ENCODE measurements at regions not wholly inside any gene's neighbourhood (a gene's known extent, or its start where the extent isn't known, plus 50 kb on each side); places are given as distances from the start of the nearest gene placed in this dataset.

DNA sequence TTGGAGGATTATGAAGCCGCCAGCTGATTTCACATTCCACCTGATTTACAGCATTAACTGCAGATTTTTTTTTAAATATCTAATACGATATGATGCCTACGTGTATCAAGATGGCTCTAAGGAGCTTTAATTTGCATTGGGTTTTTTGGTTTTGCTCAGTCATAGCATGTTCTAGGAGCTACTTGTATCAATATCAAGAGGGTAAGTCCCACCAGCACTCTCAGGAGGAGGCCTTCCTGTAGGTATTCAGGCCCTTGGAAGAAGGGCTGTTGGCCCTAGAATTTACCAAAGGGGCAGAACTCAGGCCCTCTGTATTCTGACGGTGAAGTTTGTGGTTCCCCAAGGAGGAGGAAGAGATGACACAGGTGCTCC is 97.2 kb upstream of the IPO5 start:
- no peak for TF ChIP-seq POLR2A (IDR thresholded peaks at IDR 0.05)
- Histone ChIP-seq H3K4me1 (peaks cover 7% of the 10 kb centered on the region), H3K4me3 (no peak overlapping the region), H3K9me3 (no peaks in the 10 kb centered on the region), H3K36me3 (no peaks in the 10 kb centered on the region), H3K27ac (no peak overlapping the region), H3K27me3 (no peaks in the 10 kb centered on the region)
- intact Hi-C loops (cut with DNase I), result loop anchor here (5.0 kb wide), 1 partner anchor 121 kb away; no protein-coding TSS in a partner anchor
- no peak for DNase-seq (ENCODE audit: extremely low spot score in 2 of 2)

GRCh38 chr13:97858161-97858560 is 95.3 kb upstream of the IPO5 start:
- intact Hi-C loops (cut with DNase I), result loop anchor here (5.0 kb wide), 1 partner anchor 119 kb away; no protein-coding TSS in a partner anchor
- Histone ChIP-seq H3K36me3 (no peaks in the 10 kb centered on the region), H3K4me1 (peaks cover 7% of the 10 kb centered on the region), H3K9me3 (no peaks in the 10 kb centered on the region), H3K27me3 (no peaks in the 10 kb centered on the region), H3K4me3 (no peak overlapping the region), H3K27ac (no peak overlapping the region)
- DNase-seq (ENCODE audit: extremely low spot score in 2 of 2), result no peak
- TF ChIP-seq CTCF (IDR thresholded peaks at IDR 0.05) (no peak), POLR2AphosphoS5 (IDR thresholded peaks at IDR 0.05; ENCODE audit: insufficient read depth in 1 of 2, low read depth in 1 of 2) (no peak), POLR2A (IDR thresholded peaks at IDR 0.05) (no peak)

GRCh38 chr13:97866346-97866745 is 87.1 kb upstream of the IPO5 start:
- Histone ChIP-seq H3K27ac (no peak overlapping the region), H3K27me3 (no peaks in the 10 kb centered on the region), H3K4me3 (no peak overlapping the region), H3K36me3 (no peaks in the 10 kb centered on the region), H3K9me3 (no peaks in the 10 kb centered on the region), H3K4me1 (no peaks in the 10 kb centered on the region)
- TF ChIP-seq POLR2AphosphoS5 (IDR thresholded peaks at IDR 0.05; ENCODE audit: insufficient read depth in 1 of 2, low read depth in 1 of 2) (no peak), CTCF (IDR thresholded peaks at IDR 0.05) (no peak), POLR2A (IDR thresholded peaks at IDR 0.05) (no peak)
- DNase-seq (ENCODE audit: extremely low spot score in 2 of 2), result no peak
- intact Hi-C loops (cut with DNase I), result no loop called here

DNA sequence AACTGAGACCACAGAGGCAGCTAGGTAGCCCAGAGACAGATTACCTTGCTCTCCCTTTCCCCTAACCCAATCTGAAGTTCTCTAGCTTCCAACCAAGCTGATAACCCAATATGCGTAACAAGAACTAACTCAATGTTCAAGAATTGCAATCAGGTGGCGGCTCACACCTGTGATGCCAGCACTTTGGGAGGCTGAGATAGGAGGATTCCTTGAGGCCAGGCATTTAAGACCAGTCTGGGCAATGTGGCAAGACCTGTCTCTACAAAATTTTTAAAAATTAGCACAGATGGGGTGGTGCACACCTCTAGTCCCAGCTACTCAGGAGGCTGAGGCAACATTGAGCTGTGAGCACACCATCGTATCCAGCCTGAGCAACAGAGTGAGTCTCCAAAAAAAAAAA is 86.7 kb upstream of the IPO5 start:
- Histone ChIP-seq H3K27ac (no peak overlapping the region), H3K4me3 (no peak overlapping the region), H3K36me3 (no peaks in the 10 kb centered on the region), H3K9me3 (no peaks in the 10 kb centered on the region), H3K27me3 (no peaks in the 10 kb centered on the region), H3K4me1 (no peaks in the 10 kb centered on the region)
- DNase-seq (ENCODE audit: extremely low spot score in 2 of 2), result no peak
- intact Hi-C loops (cut with DNase I), result no loop called here
- TF ChIP-seq POLR2A (IDR thresholded peaks at IDR 0.05), result no peak
- TF ChIP-seq POLR2AphosphoS5 (IDR thresholded peaks at IDR 0.05; ENCODE audit: insufficient read depth in 1 of 2, low read depth in 1 of 2), result no peak
- no peak for TF ChIP-seq CTCF (IDR thresholded peaks at IDR 0.05)

GRCh38 chr13:97873398-97873797 is 80.1 kb upstream of the IPO5 start:
- Histone ChIP-seq H3K27me3 (no peaks in the 10 kb centered on the region), H3K4me1 (no peaks in the 10 kb centered on the region), H3K36me3 (no peaks in the 10 kb centered on the region), H3K4me3 (no peak overlapping the region), H3K27ac (no peak overlapping the region), H3K9me3 (no peaks in the 10 kb centered on the region)
- intact Hi-C loops (cut with DNase I), result no loop called here
- no peak for TF ChIP-seq POLR2A (IDR thresholded peaks at IDR 0.05)
- TF ChIP-seq CTCF (IDR thresholded peaks at IDR 0.05), result no peak
- no peak for TF ChIP-seq POLR2AphosphoS5 (IDR thresholded peaks at IDR 0.05; ENCODE audit: insufficient read depth in 1 of 2, low read depth in 1 of 2)
- no peak for DNase-seq (ENCODE audit: extremely low spot score in 2 of 2)

DNA sequence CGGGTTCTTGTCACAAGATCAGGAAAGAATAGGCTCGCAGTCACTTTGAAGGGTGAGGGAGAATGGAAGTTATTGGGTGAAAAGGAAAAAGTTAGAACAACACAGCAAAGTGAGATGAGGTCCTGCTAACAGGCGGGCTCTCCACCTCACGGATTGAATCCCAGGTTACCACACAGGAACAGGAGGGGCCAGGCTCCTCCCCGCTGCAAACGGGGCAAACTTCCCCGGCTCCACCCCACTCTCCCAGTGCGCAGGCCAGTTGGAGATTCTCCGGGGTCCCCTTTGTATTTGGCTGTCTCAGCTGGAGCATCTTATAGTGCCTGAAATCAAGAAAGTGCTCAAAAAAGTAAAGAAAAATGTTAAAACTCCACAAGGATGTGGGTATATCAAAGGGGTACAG is 78.3 kb upstream of the IPO5 start:
- Histone ChIP-seq H3K27ac (no peak overlapping the region), H3K4me1 (no peaks in the 10 kb centered on the region), H3K27me3 (no peaks in the 10 kb centered on the region), H3K9me3 (no peaks in the 10 kb centered on the region), H3K4me3 (no peak overlapping the region), H3K36me3 (no peaks in the 10 kb centered on the region)
- intact Hi-C loops (cut with DNase I), result no loop called here
- no peak for DNase-seq (ENCODE audit: extremely low spot score in 2 of 2)
- no peak for TF ChIP-seq POLR2A (IDR thresholded peaks at IDR 0.05)
- TF ChIP-seq POLR2AphosphoS5 (IDR thresholded peaks at IDR 0.05; ENCODE audit: insufficient read depth in 1 of 2, low read depth in 1 of 2), result no peak
- TF ChIP-seq CTCF (IDR thresholded peaks at IDR 0.05), result no peak

Measured in vagina (tissue), 2 donors.